Mesenchymal stem cell (in vitro differentiated cells and primary cell): ENCODE measurements at regions not wholly inside any gene's neighbourhood (a gene's known extent, or its start where the extent isn't known, plus 50 kb on each side); places are given as distances from the start of the nearest gene placed in this dataset.

Source experiments
- DNase-seq: peaks from one replicate; pipeline ENCODE4 v3.0.0-alpha.2; 2013
- H2AFZ ChIP-seq: one replicate; pipeline ENCODE4 v1.6.1; 2013; ENCODE audit warnings: low read depth, mild to moderate bottlenecking, control low read depth, inconsistent platforms, low read length, moderate library complexity
- H2AK5ac ChIP-seq: 2 replicates; pipeline ENCODE4 v1.6.1; 2013; ENCODE audit warnings: low read length, moderate library complexity, mild to moderate bottlenecking, inconsistent platforms; ENCODE audit not compliant: severe bottlenecking
- H2BK120ac ChIP-seq: one replicate; pipeline ENCODE4 v1.6.1; 2013; ENCODE audit warnings: low read depth, mild to moderate bottlenecking, inconsistent platforms, low read length, moderate library complexity
- H2BK12ac ChIP-seq, 2 experiments: one replicate each; pipeline ENCODE4 v1.6.1; 2013; ENCODE audit warnings: inconsistent platforms in 2 of 2, low read length in 2 of 2, mild to moderate bottlenecking in 2 of 2, moderate library complexity in 2 of 2, control low read depth in 1 of 2
- H2BK15ac ChIP-seq: one replicate; pipeline ENCODE4 v1.6.1; 2013; ENCODE audit warnings: mild to moderate bottlenecking, low read depth, inconsistent platforms; ENCODE audit not compliant: poor library complexity, severe bottlenecking
- H2BK5ac ChIP-seq: 2 replicates; pipeline ENCODE4 v1.6.1; 2013; ENCODE audit warnings: low read depth, mild to moderate bottlenecking, low read length, control low read depth, inconsistent platforms; ENCODE audit not compliant: poor library complexity, severe bottlenecking
- H3K14ac ChIP-seq, 2 experiments: one replicate each; pipeline ENCODE4 v1.6.1; 2013; ENCODE audit warnings: inconsistent platforms in 2 of 2, low read length in 2 of 2, control low read depth in 1 of 2, mild to moderate bottlenecking in 1 of 2, moderate library complexity in 1 of 2
- H3K18ac ChIP-seq, 2 experiments: one replicate each; pipeline ENCODE4 v1.6.1; 2013; ENCODE audit warnings: inconsistent platforms in 2 of 2, low read length in 2 of 2, control low read depth in 1 of 2, low read depth in 1 of 2, mild to moderate bottlenecking in 1 of 2
- H3K23ac ChIP-seq, 2 experiments: one replicate each; pipeline ENCODE4 v1.6.1; 2013; ENCODE audit warnings: inconsistent platforms in 2 of 2, low read length in 2 of 2, mild to moderate bottlenecking in 2 of 2, moderate library complexity in 2 of 2, control low read depth in 1 of 2
- H3K27ac ChIP-seq: 2 replicates; pipeline ENCODE4 v1.5.1; 2013; ENCODE audit warnings: mild to moderate bottlenecking, moderate library complexity, low read length, control low read depth, inconsistent platforms; ENCODE audit not compliant: poor library complexity, severe bottlenecking
- H3K27me3 ChIP-seq, 2 experiments: 2 replicates each; pipeline versions ENCODE4 v1.6.1 to v1.7.0; 2013; ENCODE audit warnings: low read length in 2 of 2, mild to moderate bottlenecking in 2 of 2, moderate library complexity in 2 of 2, control low read depth in 1 of 2, inconsistent platforms in 1 of 2; ENCODE audit not compliant: control insufficient read depth in 1 of 2, insufficient read depth in 1 of 2
- H3K36me3 ChIP-seq, 2 experiments: 2 replicates each; pipeline versions ENCODE4 v1.6.1 to v1.7.0; 2013; ENCODE audit warnings: low read length in 2 of 2, control low read depth in 1 of 2, inconsistent platforms in 1 of 2, low read depth in 1 of 2, mild to moderate bottlenecking in 1 of 2; ENCODE audit not compliant: insufficient read depth in 2 of 2, control insufficient read depth in 1 of 2
- H3K4ac ChIP-seq, 2 experiments: one replicate each; pipeline ENCODE4 v1.6.1; 2013; ENCODE audit warnings: inconsistent platforms in 2 of 2, low read length in 2 of 2, mild to moderate bottlenecking in 2 of 2, moderate library complexity in 2 of 2, control low read depth in 1 of 2, low read depth in 1 of 2
- H3K4me1 ChIP-seq: 2 replicates; pipeline ENCODE4 v1.6.1; 2013; ENCODE audit warnings: low read depth, low read length, control low read depth; ENCODE audit not compliant: control insufficient read depth, insufficient read depth
- H3K4me2 ChIP-seq: 2 replicates; pipeline ENCODE4 v1.6.1; 2013; ENCODE audit warnings: low read length, mild to moderate bottlenecking, inconsistent platforms; ENCODE audit not compliant: poor library complexity, severe bottlenecking
- H3K4me3 ChIP-seq, 2 experiments: 2 replicates each; pipeline versions ENCODE4 v1.5.1 to v1.7.0; 2013; ENCODE audit warnings: low read length in 2 of 2, mild to moderate bottlenecking in 2 of 2, control low read depth in 1 of 2, low read depth in 1 of 2; ENCODE audit not compliant: insufficient read depth in 1 of 2
- H3K79me1 ChIP-seq: replicated peaks from 2 replicates; pipeline ENCODE4 v1.6.1; 2013; ENCODE audit warnings: mild to moderate bottlenecking, control low read depth, low read length, inconsistent platforms; ENCODE audit not compliant: poor library complexity, severe bottlenecking
- H3K9ac ChIP-seq: 2 replicates; pipeline ENCODE4 v1.7.0; 2013; ENCODE audit warnings: mild to moderate bottlenecking, low read length, moderate library complexity
- H3K9me3 ChIP-seq: 2 replicates; pipeline ENCODE4 v1.7.0; 2013; ENCODE audit warnings: mild to moderate bottlenecking, low read length; ENCODE audit not compliant: control insufficient read depth
- H4K8ac ChIP-seq: one replicate; pipeline ENCODE4 v1.6.1; 2013; ENCODE audit warnings: inconsistent platforms, mild to moderate bottlenecking, low read length, moderate library complexity
- H4K91ac ChIP-seq: one replicate; pipeline ENCODE4 v1.6.1; 2013; ENCODE audit warnings: mild to moderate bottlenecking, low read length, inconsistent platforms
- WGBS: methylation state at CpG from one replicate; pipeline ENCODE4 v1.1.7; 2013; ENCODE audit warnings: mixed read lengths; 5-methylcytosine and 5-hydroxymethylcytosine counted together

- WGBS, result 97% methylated on average over 3 of the region's 3 CpGs
- Histone ChIP-seq H3K23ac (no peak overlapping the region), H2BK15ac (no peak overlapping the region), H3K14ac (no peak overlapping the region), H3K27me3 (no peaks in the 10 kb centered on the region), H3K4me2 (no peak overlapping the region), H2AK5ac (no peak overlapping the region), H3K4ac (no peak overlapping the region), H4K8ac (no peak overlapping the region), H3K4me3 (no peak overlapping the region), H3K27ac (no peak overlapping the region), H2BK120ac (no peak overlapping the region), H2BK12ac (no peak overlapping the region), H3K9me3 (peaks cover under 1% of the 10 kb centered on the region), H3K9ac (no peak overlapping the region), H2AFZ (no peak overlapping the region), H3K79me1 (no peaks in the 10 kb centered on the region), H3K36me3 (no peaks in the 10 kb centered on the region), H2BK5ac (no peak overlapping the region), H4K91ac (no peak overlapping the region), H3K4me1 (no peaks in the 10 kb centered on the region), H3K18ac (no peak overlapping the region)
- DNase-seq, result no peak
Observed at GRCh38 chr4:124085561-124086180, 626.9 kb downstream of the ANKRD50 start.

GRCh38 chr4:124090021-124090420 is 622.5 kb downstream of the ANKRD50 start:
- no peak overlapping the region for H3K14ac ChIP-seq
- H3K18ac ChIP-seq, result no peak overlapping the region
- no peak overlapping the region for H3K4ac ChIP-seq
- WGBS, result 87% methylated on average over 6 of the region's 8 CpGs
- no peak overlapping the region for H3K4me3 ChIP-seq
- no peak overlapping the region for H2BK15ac ChIP-seq
- H2BK120ac ChIP-seq, result no peak overlapping the region
- no peaks in the 10 kb centered on the region for H3K27me3 ChIP-seq
- H2AK5ac ChIP-seq, result no peak overlapping the region
- no peak overlapping the region for H4K8ac ChIP-seq
- H2BK5ac ChIP-seq, result no peak overlapping the region
- H2BK12ac ChIP-seq, result no peak overlapping the region
- H3K27ac ChIP-seq, result no peak overlapping the region
- no peak overlapping the region for H4K91ac ChIP-seq
- no peaks in the 10 kb centered on the region for H3K9me3 ChIP-seq
- no peak overlapping the region for H3K23ac ChIP-seq
- no peaks in the 10 kb centered on the region for H3K79me1 ChIP-seq
- no peak overlapping the region for H3K9ac ChIP-seq
- H3K36me3 ChIP-seq, result no peaks in the 10 kb centered on the region
- DNase-seq, result no peak
- H3K4me1 ChIP-seq, result no peaks in the 10 kb centered on the region
- no peak overlapping the region for H2AFZ ChIP-seq
- H3K4me2 ChIP-seq, result no peak overlapping the region

- Histone ChIP-seq H3K79me1 (no peaks in the 10 kb centered on the region), H3K23ac (no peak overlapping the region), H4K8ac (no peak overlapping the region), H2AFZ (no peak overlapping the region), H2BK5ac (no peak overlapping the region), H4K91ac (no peak overlapping the region), H3K4me2 (no peak overlapping the region), H2BK15ac (no peak overlapping the region), H3K14ac (no peak overlapping the region), H2BK120ac (no peak overlapping the region), H3K4me3 (no peak overlapping the region), H2AK5ac (no peak overlapping the region), H3K18ac (no peak overlapping the region), H3K9me3 (no peaks in the 10 kb centered on the region), H2BK12ac (no peak overlapping the region), H3K4ac (no peak overlapping the region), H3K36me3 (no peaks in the 10 kb centered on the region), H3K27ac (no peak overlapping the region), H3K27me3 (no peaks in the 10 kb centered on the region), H3K9ac (no peak overlapping the region), H3K4me1 (no peaks in the 10 kb centered on the region)
- no peak for DNase-seq
Observed at GRCh38 chr4:124092101-124092500, 620.4 kb downstream of the ANKRD50 start.

- no peaks in the 10 kb centered on the region for H3K9me3 ChIP-seq
- no peak overlapping the region for H2AFZ ChIP-seq
- H2BK12ac ChIP-seq, result no peak overlapping the region
- H3K23ac ChIP-seq, result no peak overlapping the region
- H3K27ac ChIP-seq, result no peak overlapping the region
- H3K18ac ChIP-seq, result no peak overlapping the region
- H2AK5ac ChIP-seq, result no peak overlapping the region
- H2BK120ac ChIP-seq, result no peak overlapping the region
- no peaks in the 10 kb centered on the region for H3K36me3 ChIP-seq
- no peaks in the 10 kb centered on the region for H3K79me1 ChIP-seq
- H3K9ac ChIP-seq, result no peak overlapping the region
- no peaks in the 10 kb centered on the region for H3K27me3 ChIP-seq
- H3K4me2 ChIP-seq, result no peak overlapping the region
- H3K4me3 ChIP-seq, result no peak overlapping the region
- no peak overlapping the region for H3K4ac ChIP-seq
- H4K91ac ChIP-seq, result no peak overlapping the region
- H3K14ac ChIP-seq, result no peak overlapping the region
- no peak overlapping the region for H2BK15ac ChIP-seq
- H2BK5ac ChIP-seq, result no peak overlapping the region
- no peak for DNase-seq
- WGBS, result 100% methylated on average over 2 of the region's 2 CpGs
- H3K4me1 ChIP-seq, result no peaks in the 10 kb centered on the region
- H4K8ac ChIP-seq, result no peak overlapping the region
Observed at GRCh38 chr4:124092541-124092984, 620.0 kb downstream of the ANKRD50 start.
